ENCODE measurements at regions not wholly inside any gene's neighbourhood (a gene's known extent, or its start where the extent isn't known, plus 50 kb on each side); places are given as distances from the start of the nearest gene placed in this dataset.

DNA sequence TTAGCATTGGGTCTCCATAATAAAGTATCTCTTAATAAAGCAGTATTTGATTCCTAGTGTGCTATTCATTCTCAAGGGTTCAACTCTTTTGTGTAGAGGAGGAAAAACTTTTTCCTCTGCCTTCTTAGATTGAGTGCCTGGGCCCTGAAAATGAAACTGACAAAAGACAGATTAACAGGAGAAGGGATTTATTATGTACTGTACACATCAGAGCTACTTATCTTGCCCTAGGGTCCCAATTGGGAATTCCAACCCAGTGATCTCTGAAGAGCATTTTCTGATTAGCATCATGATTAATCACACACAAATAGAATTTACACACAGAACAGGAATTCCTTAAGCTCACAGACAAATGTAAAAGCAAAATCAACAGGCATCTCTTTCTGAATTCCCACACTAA is 128.9 kb downstream of the CD164 start:
- Histone ChIP-seq H3K9me3 (replicated peaks; ENCODE audit: control insufficient read depth, insufficient read depth, low read length) (no peaks in the 10 kb centered on the region), H3K4me2 (ENCODE audit: insufficient read depth, low read length) (no peak overlapping the region), H3K9ac (replicated peaks; ENCODE audit: extremely low read depth, insufficient read depth, low read length) (no peak overlapping the region), H3K36me3 (ENCODE audit: control insufficient read depth in 2 of 2, extremely low read depth in 1 of 2, insufficient read depth in 2 of 2, low read length in 2 of 2) (no peaks in the 10 kb centered on the region), H3K9me1 (replicated peaks; ENCODE audit: control insufficient read depth, extremely low read depth, insufficient read depth, low read length) (no peaks in the 10 kb centered on the region), H3K27ac (ENCODE audit: insufficient read depth, low read depth, low read length) (no peak overlapping the region), H4K20me1 (replicated peaks; ENCODE audit: control insufficient read depth, extremely low read depth, insufficient read depth, low read length) (no peaks in the 10 kb centered on the region), H3K79me2 (ENCODE audit: control insufficient read depth, insufficient read depth, low read length) (no peaks in the 10 kb centered on the region), H3K4me3 (replicated peaks in 1 of 3; ENCODE audit: insufficient read depth in 1 of 3, low read depth in 1 of 3, low read length in 3 of 3) (no peak overlapping the region), H2AFZ (ENCODE audit: low read depth, low read length) (no peak overlapping the region), H3K27me3 (ENCODE audit: control insufficient read depth in 2 of 2, insufficient read depth in 2 of 2, low read length in 2 of 2) (peaks cover 2% of the 10 kb centered on the region in 2 experiments), H3K4me1 (ENCODE audit: control insufficient read depth, extremely low read depth, insufficient read depth, low read length) (no peaks in the 10 kb centered on the region)
- dilution Hi-C loops (cut with MboI; ENCODE audit: extremely low pct_ligation_motif_present, low sequenced_read_pairs): no loop called here
- FAIRE-seq (no peak), DNase-seq (ENCODE audit: low read depth, low spot score) (no peak)
- CTCF ChIA-PET: no interaction called here
- no TSS peak for BruUV-seq (replicated peaks)
- intact Hi-C loops (cut with micrococcal nuclease): no loop called here
- POLR2A ChIA-PET: no interaction called here
- TF ChIP-seq FOS (IDR thresholded peaks at IDR 0.05; ENCODE audit: borderline replicate concordance, insufficient read depth, low read length): no peak
- TF ChIP-seq POLR2AphosphoS5 (IDR thresholded peaks at IDR 0.05; ENCODE audit: insufficient read depth, low read depth, low read length): no peak
- TF ChIP-seq, protein P1, sequence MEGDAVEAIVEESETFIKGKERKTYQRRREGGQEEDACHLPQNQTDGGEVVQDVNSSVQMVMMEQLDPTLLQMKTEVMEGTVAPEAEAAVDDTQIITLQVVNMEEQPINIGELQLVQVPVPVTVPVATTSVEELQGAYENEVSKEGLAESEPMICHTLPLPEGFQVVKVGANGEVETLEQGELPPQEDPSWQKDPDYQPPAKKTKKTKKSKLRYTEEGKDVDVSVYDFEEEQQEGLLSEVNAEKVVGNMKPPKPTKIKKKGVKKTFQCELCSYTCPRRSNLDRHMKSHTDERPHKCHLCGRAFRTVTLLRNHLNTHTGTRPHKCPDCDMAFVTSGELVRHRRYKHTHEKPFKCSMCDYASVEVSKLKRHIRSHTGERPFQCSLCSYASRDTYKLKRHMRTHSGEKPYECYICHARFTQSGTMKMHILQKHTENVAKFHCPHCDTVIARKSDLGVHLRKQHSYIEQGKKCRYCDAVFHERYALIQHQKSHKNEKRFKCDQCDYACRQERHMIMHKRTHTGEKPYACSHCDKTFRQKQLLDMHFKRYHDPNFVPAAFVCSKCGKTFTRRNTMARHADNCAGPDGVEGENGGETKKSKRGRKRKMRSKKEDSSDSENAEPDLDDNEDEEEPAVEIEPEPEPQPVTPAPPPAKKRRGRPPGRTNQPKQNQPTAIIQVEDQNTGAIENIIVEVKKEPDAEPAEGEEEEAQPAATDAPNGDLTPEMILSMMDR (IDR thresholded peaks at IDR 0.05; ENCODE audit: extremely low read depth in 1 of 2, insufficient read depth in 1 of 2, low read depth in 1 of 2, low read length in 2 of 2): no peak

DNA sequence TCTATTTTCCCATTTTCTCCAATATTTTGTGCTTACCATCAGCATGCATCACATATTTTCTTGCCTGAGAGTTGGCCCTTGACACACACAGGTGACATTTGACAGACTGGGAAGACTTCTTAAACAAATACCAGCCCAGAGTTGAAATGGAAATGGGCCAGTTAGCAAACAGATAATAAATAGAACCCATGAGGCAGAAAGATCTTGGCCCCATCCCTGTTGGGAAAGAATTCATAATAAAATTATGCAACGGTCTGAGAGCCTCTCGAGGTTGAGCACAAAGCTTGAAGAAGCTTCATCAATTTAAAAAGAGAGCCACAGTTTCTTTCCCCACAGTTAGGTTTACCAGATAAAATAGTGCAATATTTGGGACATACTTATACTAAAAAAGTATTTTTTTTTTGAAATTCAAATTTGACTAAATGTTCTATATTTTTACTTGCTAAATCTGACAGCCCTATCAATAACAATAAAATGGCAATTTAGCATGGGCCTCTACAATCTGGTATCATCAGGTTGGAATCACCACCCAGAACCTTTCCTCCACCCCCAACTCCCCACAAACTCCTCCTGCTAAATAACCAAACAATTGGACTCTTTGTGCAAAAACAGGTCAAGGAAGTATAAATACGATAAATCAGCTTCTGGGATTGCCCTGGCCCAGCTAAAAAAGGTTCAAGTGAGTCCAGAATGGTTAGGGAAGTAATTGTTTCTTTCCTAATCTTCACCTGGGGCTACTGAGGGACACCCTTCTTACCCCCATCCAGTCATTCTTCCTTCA is 129.8 kb downstream of the CD164 start:
- H3K9me3 ChIP-seq (replicated peaks; ENCODE audit: control insufficient read depth, insufficient read depth, low read length): no peaks in the 10 kb centered on the region
- no peak overlapping the region for H3K27ac ChIP-seq (ENCODE audit: insufficient read depth, low read depth, low read length)
- H3K27me3 ChIP-seq (ENCODE audit: control insufficient read depth in 2 of 2, insufficient read depth in 2 of 2, low read length in 2 of 2): peaks cover 2% of the 10 kb centered on the region in 2 experiments
- no peaks in the 10 kb centered on the region for H4K20me1 ChIP-seq (replicated peaks; ENCODE audit: control insufficient read depth, extremely low read depth, insufficient read depth, low read length)
- H3K4me2 ChIP-seq (ENCODE audit: insufficient read depth, low read length): no peak overlapping the region
- H2AFZ ChIP-seq (ENCODE audit: low read depth, low read length): no peak overlapping the region
- FAIRE-seq (no peak), DNase-seq (ENCODE audit: low read depth, low spot score) (no peak)
- dilution Hi-C loops (cut with MboI; ENCODE audit: extremely low pct_ligation_motif_present, low sequenced_read_pairs): no loop called here
- ChIA-PET POLR2A (no interaction called here), CTCF (no interaction called here)
- no peaks in the 10 kb centered on the region for H3K9me1 ChIP-seq (replicated peaks; ENCODE audit: control insufficient read depth, extremely low read depth, insufficient read depth, low read length)
- no TSS peak for BruUV-seq (replicated peaks)
- no peak overlapping the region for H3K9ac ChIP-seq (replicated peaks; ENCODE audit: extremely low read depth, insufficient read depth, low read length)
- H3K79me2 ChIP-seq (ENCODE audit: control insufficient read depth, insufficient read depth, low read length): no peaks in the 10 kb centered on the region
- no peaks in the 10 kb centered on the region for H3K4me1 ChIP-seq (ENCODE audit: control insufficient read depth, extremely low read depth, insufficient read depth, low read length)
- H3K4me3 ChIP-seq (replicated peaks in 1 of 3; ENCODE audit: insufficient read depth in 1 of 3, low read depth in 1 of 3, low read length in 3 of 3): no peak overlapping the region
- intact Hi-C loops (cut with micrococcal nuclease): no loop called here
- no peak for TF ChIP-seq GATA2 (IDR thresholded peaks at IDR 0.05; ENCODE audit: insufficient read depth, insufficient read length, low read depth, low read length)
- TF ChIP-seq, protein P1 (IDR thresholded peaks at IDR 0.05; ENCODE audit: extremely low read depth in 1 of 2, insufficient read depth in 1 of 2, low read depth in 1 of 2, low read length in 2 of 2): no peak
- TF ChIP-seq FOS (IDR thresholded peaks at IDR 0.05; ENCODE audit: borderline replicate concordance, insufficient read depth, low read length): no peak
- no peak for TF ChIP-seq MYC (IDR thresholded peaks at IDR 0.05; ENCODE audit: low read depth, low read length)
- TF ChIP-seq, protein P2, sequence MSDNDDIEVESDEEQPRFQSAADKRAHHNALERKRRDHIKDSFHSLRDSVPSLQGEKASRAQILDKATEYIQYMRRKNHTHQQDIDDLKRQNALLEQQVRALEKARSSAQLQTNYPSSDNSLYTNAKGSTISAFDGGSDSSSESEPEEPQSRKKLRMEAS (IDR thresholded peaks at IDR 0.05; ENCODE audit: insufficient read depth, insufficient read length): no peak
- TF ChIP-seq EZH2 (IDR thresholded peaks at IDR 0.05; ENCODE audit: borderline replicate concordance, low read depth, low read length, severe bottlenecking): no peak
- no peak for TF ChIP-seq POLR2A (IDR thresholded peaks at IDR 0.05; ENCODE audit: low read depth, low read length)
- TF ChIP-seq POLR2AphosphoS5 (IDR thresholded peaks at IDR 0.05; ENCODE audit: insufficient read depth, low read depth, low read length): no peak
- TF ChIP-seq JUN (IDR thresholded peaks at IDR 0.05; ENCODE audit: borderline replicate concordance, insufficient read depth, insufficient read length, low read depth): no peak
- no peaks in the 10 kb centered on the region for H3K36me3 ChIP-seq (ENCODE audit: control insufficient read depth in 2 of 2, extremely low read depth in 1 of 2, insufficient read depth in 2 of 2, low read length in 2 of 2)
